A172 (cell line): ENCODE measurements at regions not wholly inside any gene's neighbourhood (a gene's known extent, or its start where the extent isn't known, plus 50 kb on each side); places are given as distances from the start of the nearest gene placed in this dataset.

Experiments used
- DNase-seq: peaks from one replicate; pipeline ENCODE4 v3.0.0-alpha.2; 2015; ENCODE audit warnings: low spot score

DNA sequence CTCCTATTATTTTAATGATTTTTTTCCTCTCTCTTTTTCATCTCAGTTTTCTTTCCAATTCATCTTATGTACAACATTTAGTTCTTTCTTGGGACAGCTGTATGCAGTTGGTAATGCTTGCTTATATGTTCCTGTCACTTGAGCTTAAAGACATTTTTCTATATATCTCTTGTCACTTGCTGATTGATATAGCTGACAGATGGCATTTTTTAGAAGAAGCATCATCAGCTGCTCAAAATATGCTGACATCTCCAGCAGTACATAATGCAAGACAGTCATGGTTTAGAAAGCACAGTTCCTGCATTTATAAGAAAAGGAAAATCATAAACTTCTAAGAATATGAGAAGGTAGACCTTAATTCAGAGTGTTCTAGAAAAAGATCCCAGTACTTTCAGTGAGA is 56.5 kb downstream of the DCAF8L1 start:
- no peak for DNase-seq

DNA sequence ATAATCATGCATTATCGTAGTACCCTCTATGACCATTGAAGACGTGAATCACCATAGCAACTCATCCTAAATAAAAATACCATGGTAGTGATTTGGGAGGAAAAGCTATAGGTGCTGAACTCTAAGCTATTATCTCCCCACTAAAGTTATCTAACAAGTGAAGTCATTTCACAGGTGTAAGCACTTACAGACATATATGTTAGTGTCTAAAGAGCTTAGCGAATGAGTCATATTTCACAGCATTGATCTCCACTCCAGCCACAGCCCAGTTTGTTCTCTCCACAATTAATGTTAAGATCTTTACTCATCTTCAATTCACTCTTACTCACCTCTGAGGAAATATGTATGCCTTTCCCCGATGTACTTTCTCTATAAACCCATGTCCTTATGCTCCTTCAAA is 57.0 kb downstream of the DCAF8L1 start:
- DNase-seq: no peak

DNA sequence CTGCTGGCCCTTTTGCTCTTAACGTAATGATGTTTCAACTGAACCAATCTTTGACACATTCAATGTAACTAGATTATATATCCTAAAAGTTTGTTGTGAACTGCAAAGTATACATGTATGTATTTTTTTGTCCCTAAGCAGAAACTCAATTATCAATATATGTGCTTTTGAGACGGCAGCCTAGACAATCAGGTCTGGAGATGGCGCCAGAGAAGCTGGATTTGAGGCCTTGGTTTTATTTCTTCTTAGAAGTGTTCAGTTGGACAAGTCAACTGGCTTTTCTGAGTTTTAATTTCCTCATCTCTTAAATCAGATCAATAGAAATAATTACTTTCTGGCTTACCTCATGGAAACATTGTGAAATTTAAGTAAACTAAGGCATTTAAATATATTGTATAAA is 62.5 kb downstream of the DCAF8L1 start:
- DNase-seq: peak; percentile 21

DNA sequence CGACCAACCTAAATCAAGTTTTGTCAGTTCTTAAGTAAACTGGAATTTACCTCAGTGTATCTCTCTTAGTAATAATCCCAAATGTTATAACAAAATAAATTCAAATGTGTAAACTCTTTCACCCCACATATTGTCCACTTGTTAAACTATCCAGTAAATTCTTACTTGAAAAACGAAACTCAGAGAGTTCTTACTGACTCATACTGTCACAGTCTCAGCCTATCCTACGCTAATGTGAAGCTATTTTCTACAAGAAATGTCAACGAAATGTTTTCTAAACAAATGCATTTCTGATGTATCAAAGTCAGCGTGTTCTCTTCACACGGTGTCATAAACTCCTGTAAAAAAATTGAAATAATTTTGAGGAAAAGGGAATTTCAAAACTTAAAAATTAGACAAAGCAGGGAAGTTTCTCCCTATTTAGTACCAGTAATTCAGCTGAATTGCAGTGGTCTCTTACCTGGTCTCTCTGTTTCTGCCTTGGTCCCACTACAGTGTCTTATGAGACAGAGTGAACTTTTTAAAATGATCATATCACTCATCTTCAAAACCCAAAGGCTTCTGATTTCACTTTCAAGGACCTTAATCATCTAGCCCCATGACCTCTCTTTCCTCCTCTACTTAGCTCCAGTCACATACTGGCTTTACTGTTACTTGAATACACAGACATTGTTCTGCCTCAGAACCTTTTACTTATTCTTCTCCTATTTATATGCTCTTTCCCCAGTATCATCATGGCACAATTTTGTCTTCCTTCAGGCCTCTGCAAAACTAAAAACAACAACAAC is 63.3 kb downstream of the DCAF8L1 start:
- no peak for DNase-seq

DNA sequence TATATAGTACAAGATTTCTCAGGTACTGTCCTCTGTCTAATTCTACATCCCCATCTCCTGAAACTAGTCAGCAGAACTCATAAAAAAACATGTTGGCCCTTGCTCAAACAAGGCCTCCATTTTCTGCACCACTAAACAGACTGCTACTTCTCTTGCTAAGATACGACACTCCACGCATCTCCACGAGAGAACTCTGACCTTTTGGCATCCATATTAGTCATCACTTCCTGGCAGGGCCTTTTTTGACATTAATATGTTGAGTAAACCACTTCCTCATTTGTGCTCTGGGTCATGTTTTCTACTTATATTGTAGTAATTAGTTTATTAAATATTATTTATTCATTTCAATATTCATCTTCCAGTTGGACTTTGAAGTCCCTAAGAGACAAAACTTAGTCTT is 65.6 kb downstream of the DCAF8L1 start:
- peak; percentile 19 for DNase-seq

DNA sequence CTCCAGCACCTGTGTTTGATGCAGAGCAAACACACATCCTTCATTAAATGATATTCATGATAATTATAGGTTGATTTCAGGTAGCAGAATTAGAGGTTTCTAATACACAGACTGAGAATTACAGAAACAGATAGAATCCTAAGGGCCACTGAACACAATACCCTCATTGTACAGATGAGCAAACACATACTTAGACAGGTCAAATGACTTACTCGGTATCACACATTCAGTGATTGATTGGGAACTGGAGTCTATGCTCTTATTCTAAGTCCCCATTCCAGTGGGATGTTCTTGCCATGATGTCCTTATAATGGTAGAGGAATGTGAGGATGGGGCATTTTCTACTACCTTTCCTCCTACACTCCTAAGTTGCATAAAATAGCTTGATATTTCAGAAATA is 70.8 kb downstream of the DCAF8L1 start:
- DNase-seq: no peak

DNA sequence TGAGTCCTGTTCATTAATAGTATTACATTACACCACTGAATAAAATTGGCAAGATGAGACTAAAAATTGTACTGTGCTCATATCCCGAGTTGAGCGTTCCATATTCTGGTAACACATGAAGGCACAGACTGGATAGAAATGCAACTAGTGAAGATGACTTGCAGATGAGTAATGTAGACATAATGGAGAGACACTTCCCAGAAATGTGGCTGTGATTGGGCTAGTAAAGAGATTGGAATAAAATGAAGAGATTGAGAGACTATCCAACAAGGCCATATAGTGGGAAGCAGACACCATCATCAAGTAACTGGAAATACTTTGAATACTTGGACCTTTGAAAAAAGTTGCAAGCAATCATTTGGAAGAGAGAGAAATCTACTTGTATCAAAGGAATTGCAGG is 77.3 kb downstream of the DCAF8L1 start:
- DNase-seq: no peak

DNA sequence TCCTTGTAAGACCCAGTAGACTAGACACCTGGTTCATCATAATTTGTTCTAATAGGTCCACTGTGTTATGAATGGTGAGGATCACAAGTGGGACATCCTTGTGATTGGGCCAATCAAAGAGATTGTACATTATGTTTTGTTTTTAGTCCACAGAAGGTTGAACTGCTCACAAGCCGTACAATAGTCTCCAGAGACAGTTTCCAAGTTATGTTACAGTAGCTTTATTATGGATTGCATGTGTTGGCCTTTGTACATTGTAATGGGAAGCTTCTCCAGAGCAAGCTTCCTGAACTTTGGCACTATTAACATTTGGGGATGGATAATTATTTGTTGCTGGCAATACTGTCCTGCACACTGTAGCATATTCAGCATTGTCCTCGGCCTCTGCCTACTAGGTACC is 86.1 kb downstream of the MAGEB10 start:
- no peak for DNase-seq

DNA sequence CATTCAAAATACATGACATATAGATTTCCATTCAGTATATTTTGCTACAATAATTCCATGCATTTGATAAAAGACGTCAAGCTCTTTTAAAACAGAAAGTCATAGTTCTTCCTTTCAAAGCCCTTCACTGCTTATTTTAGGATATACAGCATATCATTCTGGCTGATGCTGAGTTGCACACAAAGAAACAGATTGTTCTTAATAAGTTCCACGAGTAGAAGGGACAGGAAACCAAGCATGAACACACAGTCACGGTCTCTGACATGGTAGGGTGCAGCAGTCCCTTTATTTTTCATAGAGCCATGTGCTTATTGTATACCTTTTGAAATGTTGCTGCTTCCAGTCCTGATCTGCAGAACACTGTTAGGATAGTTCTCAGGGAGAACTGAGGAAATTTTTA is 85.4 kb downstream of the MAGEB10 start:
- DNase-seq: no peak

DNA sequence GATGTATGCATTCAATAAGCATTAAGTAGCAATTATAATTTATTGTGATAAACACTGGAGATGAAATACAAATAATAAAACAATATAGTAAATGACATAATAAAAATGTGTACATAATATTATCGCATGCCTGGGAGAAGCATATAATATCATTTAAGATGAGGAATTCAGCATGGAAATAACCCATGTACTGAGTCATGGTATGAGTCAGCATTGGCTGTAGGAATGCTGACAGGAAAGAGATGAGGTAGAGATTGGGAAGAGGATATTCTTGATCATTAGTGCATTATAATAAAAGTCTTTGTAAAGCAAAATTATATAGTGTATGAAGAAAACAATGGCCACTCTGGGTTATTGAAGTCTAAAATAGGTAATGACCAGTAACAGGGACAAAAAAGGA is 82.8 kb downstream of the MAGEB10 start:
- DNase-seq: peak; percentile 76

DNA sequence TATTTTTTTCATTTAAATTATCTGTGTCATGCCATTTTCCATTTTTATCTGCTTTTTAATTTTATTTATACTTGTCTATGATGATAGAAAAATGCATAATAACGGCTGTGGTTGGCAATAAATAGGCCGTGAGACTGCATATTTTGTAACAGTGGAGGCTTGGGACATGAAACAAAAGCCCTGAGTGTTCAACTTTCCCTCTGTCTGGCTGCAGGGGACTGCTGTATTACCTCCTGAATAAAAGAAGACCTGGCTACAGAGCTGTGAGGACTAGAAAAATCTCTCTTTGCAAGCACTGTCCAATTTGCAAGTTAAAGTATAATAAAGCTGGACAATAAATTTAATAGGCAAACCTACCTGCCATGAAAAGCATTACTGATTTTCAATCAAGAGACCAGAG is 82.1 kb downstream of the MAGEB10 start:
- DNase-seq: peak; percentile 9

DNA sequence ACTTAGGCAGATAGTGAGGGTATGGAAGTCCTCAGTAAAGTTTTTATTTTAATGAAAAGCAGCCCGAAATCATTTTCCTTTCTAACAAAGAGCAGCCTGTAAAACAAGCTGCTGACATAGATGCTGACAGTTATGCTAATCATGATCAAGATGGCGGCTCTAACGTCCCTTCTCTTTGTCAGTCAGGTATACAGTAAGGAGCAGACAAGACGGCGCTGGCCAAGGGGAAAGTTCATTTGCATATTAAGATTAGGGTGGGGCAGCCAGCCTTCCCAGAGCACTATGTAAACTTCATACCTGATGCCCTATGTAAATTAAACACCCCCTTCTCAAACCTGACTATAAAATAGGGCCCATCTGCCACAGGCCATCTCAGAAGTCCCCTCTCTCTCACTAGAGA is 76.9 kb downstream of the MAGEB10 start:
- no peak for DNase-seq

- no peak for DNase-seq
These were observed 75.8 kb downstream of the MAGEB10 start for GRCh38 chrX:27883468-27884092.

- DNase-seq: no peak
These were observed 74.9 kb downstream of the MAGEB10 start for GRCh38 chrX:27882695-27883094.

DNA sequence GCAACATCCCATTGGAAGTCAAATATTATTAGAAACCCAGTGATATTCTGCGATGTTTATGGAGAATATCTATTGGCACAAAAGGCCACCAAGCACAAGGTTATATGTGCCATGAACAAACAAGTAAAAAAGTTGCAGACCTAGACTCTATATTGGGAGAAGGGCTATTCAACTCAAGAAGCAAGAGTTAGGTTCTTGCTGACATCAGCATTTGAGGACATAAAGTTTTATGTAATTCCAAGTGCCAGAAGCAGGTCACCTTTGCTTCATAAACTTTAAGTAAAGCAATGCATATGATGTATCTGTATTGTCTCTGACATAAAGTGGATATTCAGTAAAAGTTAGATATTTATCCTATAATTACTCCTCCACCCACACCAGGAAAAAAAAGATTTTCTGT is 71.1 kb downstream of the MAGEB10 start:
- no peak for DNase-seq
